ENCODE measurements at regions not wholly inside any gene's neighbourhood (a gene's known extent, or its start where the extent isn't known, plus 50 kb on each side); places are given as distances from the start of the nearest gene placed in this dataset.

- dilution Hi-C loops (cut with MboI; ENCODE audit: extremely low pct_ligation_motif_present, low sequenced_read_pairs) (no loop called here), intact Hi-C loops (cut with micrococcal nuclease) (no loop called here)
- Histone ChIP-seq H2AFZ (ENCODE audit: low read depth, low read length) (no peak overlapping the region), H3K27me3 (ENCODE audit: control insufficient read depth in 2 of 2, insufficient read depth in 2 of 2, low read length in 2 of 2) (no peaks in the 10 kb centered on the region), H3K9me1 (replicated peaks; ENCODE audit: control insufficient read depth, extremely low read depth, insufficient read depth, low read length) (no peaks in the 10 kb centered on the region), H3K4me3 (replicated peaks in 1 of 3; ENCODE audit: insufficient read depth in 1 of 3, low read depth in 1 of 3, low read length in 3 of 3) (no peak overlapping the region), H3K4me1 (ENCODE audit: control insufficient read depth, extremely low read depth, insufficient read depth, low read length) (no peaks in the 10 kb centered on the region), H3K9me3 (replicated peaks; ENCODE audit: control insufficient read depth, insufficient read depth, low read length) (no peaks in the 10 kb centered on the region), H3K27ac (ENCODE audit: insufficient read depth, low read depth, low read length) (no peak overlapping the region), H3K79me2 (ENCODE audit: control insufficient read depth, insufficient read depth, low read length) (no peaks in the 10 kb centered on the region), H3K9ac (replicated peaks; ENCODE audit: extremely low read depth, insufficient read depth, low read length) (no peak overlapping the region), H4K20me1 (replicated peaks; ENCODE audit: control insufficient read depth, extremely low read depth, insufficient read depth, low read length) (no peaks in the 10 kb centered on the region), H3K36me3 (ENCODE audit: control insufficient read depth in 2 of 2, extremely low read depth in 1 of 2, insufficient read depth in 2 of 2, low read length in 2 of 2) (no peaks in the 10 kb centered on the region), H3K4me2 (ENCODE audit: insufficient read depth, low read length) (no peak overlapping the region)
- FAIRE-seq (no peak), DNase-seq (ENCODE audit: low read depth, low spot score) (no peak)
- BruUV-seq (replicated peaks), result no TSS peak
- ChIA-PET CTCF (interaction anchor here (1.0 kb wide), 1 partner anchor 24 kb away, joined by 4 read pairs; no protein-coding TSS in a partner anchor), POLR2A (no interaction called here)
- TF ChIP-seq MAX (IDR thresholded peaks at IDR 0.05; ENCODE audit: insufficient read depth, insufficient read length), result no peak
- TF ChIP-seq JUN (IDR thresholded peaks at IDR 0.05; ENCODE audit: borderline replicate concordance, insufficient read depth, insufficient read length, low read depth), result no peak
- TF ChIP-seq, protein P1, sequence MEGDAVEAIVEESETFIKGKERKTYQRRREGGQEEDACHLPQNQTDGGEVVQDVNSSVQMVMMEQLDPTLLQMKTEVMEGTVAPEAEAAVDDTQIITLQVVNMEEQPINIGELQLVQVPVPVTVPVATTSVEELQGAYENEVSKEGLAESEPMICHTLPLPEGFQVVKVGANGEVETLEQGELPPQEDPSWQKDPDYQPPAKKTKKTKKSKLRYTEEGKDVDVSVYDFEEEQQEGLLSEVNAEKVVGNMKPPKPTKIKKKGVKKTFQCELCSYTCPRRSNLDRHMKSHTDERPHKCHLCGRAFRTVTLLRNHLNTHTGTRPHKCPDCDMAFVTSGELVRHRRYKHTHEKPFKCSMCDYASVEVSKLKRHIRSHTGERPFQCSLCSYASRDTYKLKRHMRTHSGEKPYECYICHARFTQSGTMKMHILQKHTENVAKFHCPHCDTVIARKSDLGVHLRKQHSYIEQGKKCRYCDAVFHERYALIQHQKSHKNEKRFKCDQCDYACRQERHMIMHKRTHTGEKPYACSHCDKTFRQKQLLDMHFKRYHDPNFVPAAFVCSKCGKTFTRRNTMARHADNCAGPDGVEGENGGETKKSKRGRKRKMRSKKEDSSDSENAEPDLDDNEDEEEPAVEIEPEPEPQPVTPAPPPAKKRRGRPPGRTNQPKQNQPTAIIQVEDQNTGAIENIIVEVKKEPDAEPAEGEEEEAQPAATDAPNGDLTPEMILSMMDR (IDR thresholded peaks at IDR 0.05; ENCODE audit: extremely low read depth in 1 of 2, insufficient read depth in 1 of 2, low read depth in 1 of 2, low read length in 2 of 2), result no peak
- TF ChIP-seq POLR2AphosphoS5 (IDR thresholded peaks at IDR 0.05; ENCODE audit: insufficient read depth, low read depth, low read length), result no peak
- TF ChIP-seq EZH2 (IDR thresholded peaks at IDR 0.05; ENCODE audit: borderline replicate concordance, low read depth, low read length, severe bottlenecking), result no peak
- no peak for TF ChIP-seq POLR2A (IDR thresholded peaks at IDR 0.05; ENCODE audit: low read depth, low read length)
These were observed 104.8 kb upstream of the RAB12 start for GRCh38 chr18:8504424-8504823.
